Mucosa of rectum (tissue), 2 donors: ENCODE measurements at regions not wholly inside any gene's neighbourhood (a gene's known extent, or its start where the extent isn't known, plus 50 kb on each side); places are given as distances from the start of the nearest gene placed in this dataset.
"Not testable (repeated sequence)": the region's sequence is repeated elsewhere in the genome, so short reads cannot be mapped to it uniquely, and the experiment has no call there.

Experiments used
- H3K27ac ChIP-seq, 2 donors: one replicate each; pipeline ENCODE4 v1.7.0; 2013; ENCODE audit warnings: inconsistent platforms in 2 of 2, low read depth in 2 of 2, low read length in 2 of 2
- H3K27me3 ChIP-seq, 2 donors: one replicate each; pipeline ENCODE4 v1.7.0; 2013; ENCODE audit warnings: low read length in 2 of 2; ENCODE audit not compliant: control insufficient read depth in 2 of 2, insufficient read depth in 2 of 2
- H3K36me3 ChIP-seq, 2 donors: one replicate each; pipeline ENCODE4 v1.7.0; 2013; ENCODE audit warnings: low read length in 2 of 2; ENCODE audit not compliant: control insufficient read depth in 2 of 2, insufficient read depth in 2 of 2
- H3K4me1 ChIP-seq, 2 donors: one replicate each; pipeline ENCODE4 v1.7.0; 2013; ENCODE audit warnings: low read length in 2 of 2, mild to moderate bottlenecking in 1 of 2; ENCODE audit not compliant: control insufficient read depth in 2 of 2, insufficient read depth in 2 of 2
- H3K4me3 ChIP-seq, 2 donors: one replicate each; pipeline ENCODE4 v1.7.0; 2013; ENCODE audit warnings: low read length in 2 of 2
- H3K9ac ChIP-seq, 2 donors: one replicate each; pipeline ENCODE4 v1.7.0; 2013; ENCODE audit warnings: low read length in 2 of 2, low read depth in 1 of 2, mild to moderate bottlenecking in 1 of 2
- H3K9me3 ChIP-seq, 2 donors: one replicate each; pipeline ENCODE4 v1.7.0; 2013; ENCODE audit warnings: low read length in 2 of 2; ENCODE audit not compliant: control insufficient read depth in 2 of 2
- donor health status: healthy.
- donor health status: Normal muscosa, but diverticular disease.

DNA sequence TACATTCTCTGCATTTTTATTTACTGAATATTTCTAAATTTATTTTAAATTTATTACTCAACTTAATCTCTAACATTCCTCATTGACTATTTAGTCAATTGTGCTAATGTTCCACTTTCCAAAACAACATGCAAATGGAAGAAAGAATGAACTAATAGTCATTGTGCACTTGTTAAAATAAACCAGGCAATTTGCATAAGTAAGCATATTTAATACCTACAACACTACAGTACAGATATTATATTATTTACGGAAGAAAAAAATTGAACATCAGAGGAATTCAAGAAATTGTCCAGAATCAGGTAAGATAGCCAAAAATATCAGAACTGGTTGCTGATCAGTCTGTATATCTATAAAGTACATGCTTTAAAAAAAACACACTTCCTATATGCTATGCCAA lies 320.5 kb downstream of the CENPW start:
- Histone ChIP-seq H3K4me3 (no peak overlapping the region), H3K4me1 (no peaks in the 10 kb centered on the region)

GRCh38 chr6:126661646-126662045 lies 321.7 kb downstream of the CENPW start:
- no peaks in the 10 kb centered on the region for H3K4me1 ChIP-seq
- no peak overlapping the region for H3K27ac ChIP-seq
- H3K4me3 ChIP-seq, result no peak overlapping the region
- no peaks in the 10 kb centered on the region for H3K36me3 ChIP-seq
- H3K9me3 ChIP-seq, result no peaks in the 10 kb centered on the region
- no peak overlapping the region for H3K9ac ChIP-seq
- H3K27me3 ChIP-seq, result no peaks in the 10 kb centered on the region

More for the DNA sequence above, 320.5 kb downstream of the CENPW start:
- H3K27me3 ChIP-seq, result no peaks in the 10 kb centered on the region
- no peaks in the 10 kb centered on the region for H3K9me3 ChIP-seq
- H3K36me3 ChIP-seq, result no peaks in the 10 kb centered on the region
- no peak overlapping the region for H3K9ac ChIP-seq
- H3K27ac ChIP-seq, result no peak overlapping the region

DNA sequence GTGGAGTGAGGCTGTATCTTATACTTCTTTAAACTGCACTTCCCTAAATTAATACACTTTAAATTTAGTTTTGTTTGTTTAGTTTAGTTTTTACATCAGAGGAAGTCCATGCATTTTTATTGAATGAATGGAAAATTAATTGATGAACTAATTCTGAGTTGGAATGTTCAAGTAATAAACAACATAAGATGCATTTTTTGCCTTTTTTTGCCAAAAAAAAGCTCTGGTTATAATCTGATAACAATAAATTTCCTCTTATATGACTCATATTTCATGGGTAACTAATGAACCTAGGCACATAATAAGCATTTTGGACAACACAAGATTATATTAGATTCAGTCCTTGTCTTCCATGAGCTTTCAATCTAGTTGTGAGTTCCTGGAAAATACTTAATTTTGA lies 323.1 kb downstream of the CENPW start:
- Histone ChIP-seq H3K9ac (no peak overlapping the region), H3K9me3 (no peaks in the 10 kb centered on the region), H3K36me3 (no peaks in the 10 kb centered on the region), H3K4me3 (no peak overlapping the region), H3K27me3 (no peaks in the 10 kb centered on the region), H3K4me1 (no peaks in the 10 kb centered on the region), H3K27ac (no peak overlapping the region)

GRCh38 chr6:126664271-126664670 lies 324.4 kb downstream of the CENPW start:
- no peak overlapping the region for H3K27ac ChIP-seq
- H3K4me3 ChIP-seq, result no peak overlapping the region
- no peak overlapping the region for H3K9ac ChIP-seq
- no peaks in the 10 kb centered on the region for H3K36me3 ChIP-seq
- H3K4me1 ChIP-seq, result no peaks in the 10 kb centered on the region
- no peaks in the 10 kb centered on the region for H3K9me3 ChIP-seq
- no peaks in the 10 kb centered on the region for H3K27me3 ChIP-seq

DNA sequence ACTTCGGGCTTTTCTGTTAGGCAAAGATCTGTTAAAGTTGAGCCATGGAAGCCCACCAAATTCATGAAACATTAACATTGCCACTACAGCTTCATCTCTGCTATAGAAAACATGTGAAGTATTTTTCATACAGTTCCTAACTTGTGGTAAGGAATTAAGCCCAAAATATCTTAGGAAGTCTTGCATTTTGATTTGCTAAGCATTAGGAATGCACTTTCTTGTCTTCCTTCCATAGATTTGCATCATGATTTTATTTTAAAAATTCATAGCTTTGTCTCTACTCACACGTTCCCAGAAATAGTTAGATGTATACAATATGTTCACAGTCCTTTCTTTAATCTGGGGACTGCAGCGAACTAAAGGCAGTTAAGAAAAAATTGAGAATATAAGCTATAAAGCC lies 325.6 kb downstream of the CENPW start:
- no peak overlapping the region for H3K9ac ChIP-seq
- H3K4me3 ChIP-seq, result no peak overlapping the region
- no peaks in the 10 kb centered on the region for H3K4me1 ChIP-seq
- no peak overlapping the region for H3K27ac ChIP-seq
- no peaks in the 10 kb centered on the region for H3K9me3 ChIP-seq
- no peaks in the 10 kb centered on the region for H3K27me3 ChIP-seq
- no peaks in the 10 kb centered on the region for H3K36me3 ChIP-seq

GRCh38 chr6:126667071-126667470 lies 327.2 kb downstream of the CENPW start:
- Histone ChIP-seq H3K36me3 (no peaks in the 10 kb centered on the region), H3K9ac (no peak overlapping the region), H3K4me1 (no peaks in the 10 kb centered on the region), H3K27ac (no peak overlapping the region), H3K4me3 (no peak overlapping the region), H3K27me3 (no peaks in the 10 kb centered on the region), H3K9me3 (no peaks in the 10 kb centered on the region)

GRCh38 chr6:126667728-126668127 lies 327.8 kb downstream of the CENPW start:
- no peak overlapping the region for H3K9ac ChIP-seq
- H3K27me3 ChIP-seq, result no peaks in the 10 kb centered on the region
- no peak overlapping the region for H3K27ac ChIP-seq
- H3K4me1 ChIP-seq, result no peaks in the 10 kb centered on the region
- H3K9me3 ChIP-seq, result no peaks in the 10 kb centered on the region
- no peak overlapping the region for H3K4me3 ChIP-seq
- no peaks in the 10 kb centered on the region for H3K36me3 ChIP-seq

GRCh38 chr6:126672649-126673048 lies 332.7 kb downstream of the CENPW start:
- Histone ChIP-seq H3K9me3 (no peaks in the 10 kb centered on the region), H3K27ac (no peak overlapping the region), H3K27me3 (no peaks in the 10 kb centered on the region), H3K4me3 (no peak overlapping the region), H3K4me1 (no peaks in the 10 kb centered on the region), H3K9ac (no peak overlapping the region), H3K36me3 (no peaks in the 10 kb centered on the region)

DNA sequence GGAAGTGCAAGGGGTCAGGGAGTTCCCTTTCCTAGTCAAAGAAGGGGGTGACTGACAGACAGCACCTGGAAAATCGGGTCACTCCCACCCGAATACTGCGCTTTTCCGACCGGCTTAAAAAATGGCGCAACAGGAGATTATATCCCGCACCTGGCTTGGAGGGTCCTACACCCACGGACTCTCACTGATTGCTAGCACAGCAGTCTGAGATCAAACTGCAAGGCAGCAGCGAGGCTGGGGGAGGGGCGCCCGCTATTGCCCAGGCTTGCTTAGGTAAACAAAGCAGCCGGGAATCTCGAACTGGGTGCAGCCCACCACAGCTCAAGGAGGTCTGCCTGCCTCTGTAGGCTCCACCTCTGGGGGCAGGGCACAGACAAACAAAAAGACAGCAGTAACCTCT lies 333.8 kb downstream of the CENPW start:
- H3K27ac ChIP-seq, H3K4me1 ChIP-seq, H3K9me3 ChIP-seq, H3K27me3 ChIP-seq, H3K9ac ChIP-seq, H3K4me3 ChIP-seq, H3K36me3 ChIP-seq: not testable (repeated sequence)

GRCh38 chr6:126682440-126682839 lies 342.5 kb downstream of the CENPW start:
- Histone ChIP-seq H3K9ac (no peak overlapping the region), H3K4me3 (no peak overlapping the region), H3K9me3 (no peaks in the 10 kb centered on the region), H3K27me3 (no peaks in the 10 kb centered on the region), H3K4me1 (no peaks in the 10 kb centered on the region), H3K27ac (no peak overlapping the region), H3K36me3 (no peaks in the 10 kb centered on the region)

- no peak overlapping the region for H3K4me3 ChIP-seq
- no peaks in the 10 kb centered on the region for H3K36me3 ChIP-seq
- no peaks in the 10 kb centered on the region for H3K4me1 ChIP-seq
- no peaks in the 10 kb centered on the region for H3K27me3 ChIP-seq
- no peak overlapping the region for H3K27ac ChIP-seq
- H3K9ac ChIP-seq, result no peak overlapping the region
- no peaks in the 10 kb centered on the region for H3K9me3 ChIP-seq
Observed at GRCh38 chr6:126685182-126685581, 345.3 kb downstream of the CENPW start.
